22Rv1 (cell line): ENCODE measurements at regions not wholly inside any gene's neighbourhood (a gene's known extent, or its start where the extent isn't known, plus 50 kb on each side); places are given as distances from the start of the nearest gene placed in this dataset.

Source experiments
- ZFX ChIP-seq: fragments of 450-650 bp; IDR thresholded peaks from 2 replicates; pipeline ENCODE4 v1.6.1; 2017; ENCODE audit warnings: antibody characterized with exemption, borderline replicate concordance
- TF ChIP-seq, protein P1 (sequence below): fragments of 450-650 bp; IDR thresholded peaks from 2 replicates; pipeline ENCODE4 v1.5.1; 2017; ENCODE audit warnings: mild to moderate bottlenecking

DNA sequence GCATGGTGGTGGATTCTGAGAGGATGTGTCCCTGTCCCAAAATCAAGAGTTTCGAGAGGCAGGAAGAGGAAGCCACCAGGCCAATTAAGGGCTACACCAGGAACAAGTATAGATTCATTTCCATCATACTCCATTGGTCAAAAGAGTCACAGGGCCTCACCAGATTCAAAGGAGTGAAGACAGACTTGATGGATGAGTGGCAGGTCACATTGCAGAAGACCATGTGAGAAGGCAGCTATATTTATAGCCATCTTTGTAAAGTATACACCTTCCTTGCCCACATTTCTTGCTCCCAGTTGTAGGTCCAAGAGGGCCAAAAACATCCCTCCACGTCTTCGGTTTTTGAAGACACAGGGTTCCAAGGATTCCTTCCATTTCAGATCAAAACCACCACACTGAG, 406.0 kb downstream of the BCOR start:
- TF ChIP-seq, protein P1, sequence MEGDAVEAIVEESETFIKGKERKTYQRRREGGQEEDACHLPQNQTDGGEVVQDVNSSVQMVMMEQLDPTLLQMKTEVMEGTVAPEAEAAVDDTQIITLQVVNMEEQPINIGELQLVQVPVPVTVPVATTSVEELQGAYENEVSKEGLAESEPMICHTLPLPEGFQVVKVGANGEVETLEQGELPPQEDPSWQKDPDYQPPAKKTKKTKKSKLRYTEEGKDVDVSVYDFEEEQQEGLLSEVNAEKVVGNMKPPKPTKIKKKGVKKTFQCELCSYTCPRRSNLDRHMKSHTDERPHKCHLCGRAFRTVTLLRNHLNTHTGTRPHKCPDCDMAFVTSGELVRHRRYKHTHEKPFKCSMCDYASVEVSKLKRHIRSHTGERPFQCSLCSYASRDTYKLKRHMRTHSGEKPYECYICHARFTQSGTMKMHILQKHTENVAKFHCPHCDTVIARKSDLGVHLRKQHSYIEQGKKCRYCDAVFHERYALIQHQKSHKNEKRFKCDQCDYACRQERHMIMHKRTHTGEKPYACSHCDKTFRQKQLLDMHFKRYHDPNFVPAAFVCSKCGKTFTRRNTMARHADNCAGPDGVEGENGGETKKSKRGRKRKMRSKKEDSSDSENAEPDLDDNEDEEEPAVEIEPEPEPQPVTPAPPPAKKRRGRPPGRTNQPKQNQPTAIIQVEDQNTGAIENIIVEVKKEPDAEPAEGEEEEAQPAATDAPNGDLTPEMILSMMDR = no peak
- no peak for TF ChIP-seq ZFX
